Stomach (tissue), 8 donors: ENCODE measurements at regions not wholly inside any gene's neighbourhood (a gene's known extent, or its start where the extent isn't known, plus 50 kb on each side); places are given as distances from the start of the nearest gene placed in this dataset.

Experiments
- DNase-seq, 2 donors: peaks; one replicate each; pipeline versions ENCODE4 v3.0.0 to v3.0.0-alpha.2; 2013 to 2019
- H3K27ac ChIP-seq, 5 donors: fragments of 200-600 bp in 4 of 5; sonication (generic) in 4 of 5; one replicate each; pipeline ENCODE4 v1.5.1; 2013 to 2019; ENCODE audit warnings: mild to moderate bottlenecking in 1 of 5, moderate library complexity in 1 of 5
- H3K27me3 ChIP-seq, 3 donors: fragments of 200-600 bp; sonication (generic); one replicate each; pipeline ENCODE4 v1.5.1; 2017 to 2019; ENCODE audit warnings: mixed run types in 1 of 3
- H3K36me3 ChIP-seq, 4 donors: fragments of 200-600 bp; sonication (generic); 1 replicate in 3 of 4; 2 replicates in 1 of 4; pipeline ENCODE4 v1.5.1; 2016 to 2019
- H3K4me1 ChIP-seq, 4 donors: fragments of 200-600 bp; sonication (generic); one replicate each; pipeline ENCODE4 v1.5.1; 2016 to 2019
- H3K4me3 ChIP-seq, 4 donors: fragments of 200-600 bp; sonication (generic) in 3 of 4; one replicate each; pipeline ENCODE4 v1.5.1; 2016 to 2019; ENCODE audit warnings: mild to moderate bottlenecking in 1 of 4
- H3K9me3 ChIP-seq, 4 donors: fragments of 200-600 bp; sonication (generic); one replicate each; pipeline ENCODE4 v1.5.1; 2016 to 2019
- CTCF ChIP-seq, 7 experiments: fragments of 450-650 bp in 4 of 7; fragments of 200-600 bp in 3 of 7; sonication (generic) in 3 of 7; IDR thresholded peaks; one replicate each; pipeline ENCODE4 v1.5.1; 2016 to 2019; ENCODE audit warnings: antibody characterized with exemption in 7 of 7, control low read depth in 2 of 7, mild to moderate bottlenecking in 1 of 7
- EP300 ChIP-seq: sonication (generic); formaldehyde crosslinking; IDR thresholded peaks from one replicate; pipeline ENCODE4 v1.6.1; 2017; ENCODE audit warnings: antibody characterized with exemption
- POLR2A ChIP-seq, 4 donors: fragments of 450-650 bp; IDR thresholded peaks; one replicate each; pipeline ENCODE4 v1.6.1; 2016; ENCODE audit warnings: antibody characterized with exemption in 4 of 4, control low read depth in 2 of 4, mild to moderate bottlenecking in 1 of 4, moderate library complexity in 1 of 4
- POLR2AphosphoS5 ChIP-seq, 3 donors: sonication (generic); formaldehyde crosslinking; IDR thresholded peaks; one replicate each; pipeline ENCODE4 v1.6.1; 2016; ENCODE audit warnings: antibody characterized with exemption in 3 of 3
- WGBS, 5 donors: extraction: QIAGEN DNeasy Blood & Tissue Kit in 3 of 5; methylation state at CpG; one replicate each; pipeline versions ENCODE4 v1.1.5 to v1.1.7; 2013 to 2018; 5-methylcytosine and 5-hydroxymethylcytosine counted together
- intact Hi-C: fragments of 100-400 bp; cut with DNase I; formaldehyde crosslinking; loops from one replicate; pipeline ENCODE4 v1.15.1; 2023; ENCODE audit warnings: low total_unique reads
- donor health status: healthy with polysubstance abuse.
- donor health status: Bipolar disorder and iron deficiency.
- donor health status: healthy.

DNA sequence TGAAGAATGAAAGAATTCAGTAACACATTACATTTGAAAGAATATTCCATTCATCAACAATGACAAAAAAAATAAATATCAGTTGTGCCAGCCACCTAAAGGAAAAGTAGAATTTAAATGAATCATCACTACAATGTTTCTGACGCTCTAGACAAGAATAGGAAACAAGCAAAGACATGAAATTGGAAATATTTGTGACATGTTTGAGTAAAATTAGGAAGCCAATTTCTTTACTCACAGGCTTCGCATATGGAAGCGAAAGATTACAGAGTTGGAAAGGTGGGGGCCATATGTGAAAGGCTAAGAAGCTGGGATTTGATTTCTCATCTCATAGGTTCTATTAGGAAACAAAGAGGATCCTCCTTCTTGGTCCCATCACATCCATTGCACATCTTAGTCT is 279.0 kb downstream of the IPO8 start:
- DNase-seq = no peak
- 85 to 96% (median 94%) methylated on average over 3 of the region's 3 CpGs for WGBS, 5 donors
- Histone ChIP-seq H3K27me3 (no peaks in the 10 kb centered on the region), H3K4me3 (no peak overlapping the region), H3K9me3 (no peaks in the 10 kb centered on the region), H3K36me3 (no peaks in the 10 kb centered on the region), H3K27ac (no peak overlapping the region), H3K4me1 (no peaks in the 10 kb centered on the region)
- TF ChIP-seq POLR2A (IDR thresholded peaks at IDR 0.05) (no peak), CTCF (IDR thresholded peaks at IDR 0.05) (no peak), POLR2AphosphoS5 (IDR thresholded peaks at IDR 0.05) (no peak), EP300 (no peak)
- intact Hi-C loops = no loop called here

DNA sequence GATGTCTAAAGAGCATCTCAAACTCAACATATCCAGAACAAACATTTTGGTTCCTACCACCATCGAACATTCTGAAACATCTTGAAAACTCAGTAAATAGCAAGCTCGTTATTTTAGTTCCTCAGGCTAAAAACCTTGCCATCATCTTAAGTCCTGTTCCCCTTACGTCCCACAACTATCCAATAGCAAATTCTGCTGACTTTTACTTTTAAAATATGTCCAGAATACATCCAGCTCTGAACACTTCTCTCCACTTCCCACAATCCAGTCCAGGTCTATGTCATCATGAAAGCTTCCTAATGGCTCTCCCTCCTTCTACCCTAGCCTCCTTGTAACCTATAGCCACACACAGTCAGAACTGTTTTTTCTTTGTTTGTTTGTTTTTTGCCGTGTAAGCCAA is 279.9 kb downstream of the IPO8 start:
- no peaks in the 10 kb centered on the region for H3K9me3 ChIP-seq
- no peak overlapping the region for H3K4me3 ChIP-seq
- no peaks in the 10 kb centered on the region for H3K36me3 ChIP-seq
- no peaks in the 10 kb centered on the region for H3K4me1 ChIP-seq
- WGBS, 5 donors = 68 to 82% (median 75%) methylated on average over 4 of the region's 4 CpGs
- H3K27ac ChIP-seq = no peak overlapping the region
- TF ChIP-seq POLR2AphosphoS5 (IDR thresholded peaks at IDR 0.05) (no peak), EP300 (no peak), CTCF (IDR thresholded peaks at IDR 0.05) (no peak), POLR2A (IDR thresholded peaks at IDR 0.05) (no peak)
- DNase-seq = no peak
- intact Hi-C loops = no loop called here
- H3K27me3 ChIP-seq = no peaks in the 10 kb centered on the region

GRCh38 chr12:30414507-30414906 is 281.2 kb downstream of the IPO8 start:
- no peak for TF ChIP-seq CTCF (IDR thresholded peaks at IDR 0.05)
- no peak for TF ChIP-seq POLR2A (IDR thresholded peaks at IDR 0.05)
- TF ChIP-seq EP300 = no peak
- no peak for TF ChIP-seq POLR2AphosphoS5 (IDR thresholded peaks at IDR 0.05)
- Histone ChIP-seq H3K36me3 (no peaks in the 10 kb centered on the region), H3K4me1 (no peaks in the 10 kb centered on the region), H3K9me3 (no peaks in the 10 kb centered on the region), H3K27me3 (no peaks in the 10 kb centered on the region), H3K27ac (no peak overlapping the region), H3K4me3 (no peak overlapping the region)
- no peak for DNase-seq
- intact Hi-C loops = no loop called here

- intact Hi-C loops = no loop called here
- peaks cover 0 to 11% (median 4%) of the 10 kb centered on the region in 4 donors for H3K9me3 ChIP-seq
- no peaks in the 10 kb centered on the region for H3K4me1 ChIP-seq
- H3K27ac ChIP-seq = no peak overlapping the region
- H3K36me3 ChIP-seq = no peaks in the 10 kb centered on the region
- no peak for DNase-seq
- TF ChIP-seq CTCF (IDR thresholded peaks at IDR 0.05) = no peak
- TF ChIP-seq POLR2AphosphoS5 (IDR thresholded peaks at IDR 0.05) = no peak
- no peak for TF ChIP-seq POLR2A (IDR thresholded peaks at IDR 0.05)
- TF ChIP-seq EP300 = no peak
- H3K27me3 ChIP-seq = no peaks in the 10 kb centered on the region
- H3K4me3 ChIP-seq = no peak overlapping the region
These were observed 295.3 kb downstream of the IPO8 start for GRCh38 chr12:30400349-30400748.

GRCh38 chr12:30399859-30400258 is 295.8 kb downstream of the IPO8 start:
- Histone ChIP-seq H3K4me3 (no peak overlapping the region), H3K36me3 (no peaks in the 10 kb centered on the region), H3K4me1 (no peaks in the 10 kb centered on the region), H3K9me3 (peaks cover 0 to 11% (median 2%) of the 10 kb centered on the region in 4 donors), H3K27me3 (no peaks in the 10 kb centered on the region), H3K27ac (no peak overlapping the region)
- TF ChIP-seq POLR2AphosphoS5 (IDR thresholded peaks at IDR 0.05) (no peak), EP300 (no peak), CTCF (IDR thresholded peaks at IDR 0.05) (no peak), POLR2A (IDR thresholded peaks at IDR 0.05) (no peak)
- 62 to 76% (median 69%) methylated on average over 2 of the region's 2 CpGs for WGBS, 5 donors
- intact Hi-C loops = no loop called here
- no peak for DNase-seq
